GM13977 (cell line): ENCODE measurements at regions not wholly inside any gene's neighbourhood (a gene's known extent, or its start where the extent isn't known, plus 50 kb on each side); places are given as distances from the start of the nearest gene placed in this dataset.

Source experiments
- DNase-seq: peaks from one replicate; pipeline ENCODE4 v3.0.0; 2012; ENCODE audit warnings: low spot score
- in situ Hi-C: fragments of 300-500 bp; cut with MboI; formaldehyde crosslinking; loops from one replicate; pipeline ENCODE4 v1.12.0; 2022; ENCODE audit warnings: low sequenced_read_pairs, low pct_unique_long_range_greater_than_20kb, mixed read lengths, inconsistent platforms; ENCODE audit not compliant: unreplicated experiment
- TF ChIP-seq, protein P1 (sequence below): IDR thresholded peaks from 2 replicates; pipeline ENCODE4 v1.5.1; 2012; ENCODE audit warnings: mild to moderate bottlenecking, control low read depth; ENCODE audit not compliant: insufficient read depth; ENCODE audit errors: extremely low read depth, missing control alignments

DNA sequence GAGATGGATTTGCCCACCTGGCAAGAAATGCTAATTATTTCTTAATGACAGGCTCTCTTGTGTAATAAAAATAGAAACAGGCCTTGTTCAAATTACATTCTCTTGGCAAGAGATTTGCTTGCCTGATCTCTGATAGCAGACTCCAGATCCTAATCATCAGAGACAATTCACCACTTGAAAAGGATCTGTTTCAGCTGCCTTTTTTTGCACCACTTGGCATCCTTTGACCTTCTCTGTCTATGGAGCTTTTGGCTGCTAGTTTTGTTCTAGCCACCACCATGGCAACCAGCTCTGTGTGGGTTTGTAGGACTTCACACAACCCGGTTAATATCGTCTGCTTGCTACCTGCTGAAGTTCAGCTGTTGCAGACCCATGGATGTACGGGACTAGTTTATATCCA is 241.1 kb upstream of the TLL1 start:
- no peak for DNase-seq
- TF ChIP-seq, protein P1, sequence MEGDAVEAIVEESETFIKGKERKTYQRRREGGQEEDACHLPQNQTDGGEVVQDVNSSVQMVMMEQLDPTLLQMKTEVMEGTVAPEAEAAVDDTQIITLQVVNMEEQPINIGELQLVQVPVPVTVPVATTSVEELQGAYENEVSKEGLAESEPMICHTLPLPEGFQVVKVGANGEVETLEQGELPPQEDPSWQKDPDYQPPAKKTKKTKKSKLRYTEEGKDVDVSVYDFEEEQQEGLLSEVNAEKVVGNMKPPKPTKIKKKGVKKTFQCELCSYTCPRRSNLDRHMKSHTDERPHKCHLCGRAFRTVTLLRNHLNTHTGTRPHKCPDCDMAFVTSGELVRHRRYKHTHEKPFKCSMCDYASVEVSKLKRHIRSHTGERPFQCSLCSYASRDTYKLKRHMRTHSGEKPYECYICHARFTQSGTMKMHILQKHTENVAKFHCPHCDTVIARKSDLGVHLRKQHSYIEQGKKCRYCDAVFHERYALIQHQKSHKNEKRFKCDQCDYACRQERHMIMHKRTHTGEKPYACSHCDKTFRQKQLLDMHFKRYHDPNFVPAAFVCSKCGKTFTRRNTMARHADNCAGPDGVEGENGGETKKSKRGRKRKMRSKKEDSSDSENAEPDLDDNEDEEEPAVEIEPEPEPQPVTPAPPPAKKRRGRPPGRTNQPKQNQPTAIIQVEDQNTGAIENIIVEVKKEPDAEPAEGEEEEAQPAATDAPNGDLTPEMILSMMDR: no peak
- in situ Hi-C loops: no loop called here

DNA sequence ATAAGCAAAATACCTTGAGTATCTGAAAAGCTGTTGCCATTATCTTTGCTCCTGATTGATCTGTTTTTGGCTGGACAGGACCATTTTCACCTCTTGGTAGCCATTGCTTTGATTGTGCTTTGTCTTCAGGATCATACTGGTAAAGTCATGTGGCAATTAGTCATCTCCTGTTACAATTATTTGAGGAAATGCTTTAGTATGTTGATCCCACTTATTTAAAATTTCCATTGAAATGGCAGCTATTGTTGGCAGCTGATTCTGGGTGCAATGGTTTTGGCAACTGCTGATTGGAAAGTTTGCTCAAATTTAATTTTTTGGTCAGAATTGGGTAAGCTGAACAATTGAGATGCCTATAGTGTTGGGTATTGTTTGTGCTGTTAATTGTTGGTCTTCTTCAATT is 238.3 kb upstream of the TLL1 start:
- TF ChIP-seq, protein P1: no peak
- no peak for DNase-seq
- in situ Hi-C loops: no loop called here

DNA sequence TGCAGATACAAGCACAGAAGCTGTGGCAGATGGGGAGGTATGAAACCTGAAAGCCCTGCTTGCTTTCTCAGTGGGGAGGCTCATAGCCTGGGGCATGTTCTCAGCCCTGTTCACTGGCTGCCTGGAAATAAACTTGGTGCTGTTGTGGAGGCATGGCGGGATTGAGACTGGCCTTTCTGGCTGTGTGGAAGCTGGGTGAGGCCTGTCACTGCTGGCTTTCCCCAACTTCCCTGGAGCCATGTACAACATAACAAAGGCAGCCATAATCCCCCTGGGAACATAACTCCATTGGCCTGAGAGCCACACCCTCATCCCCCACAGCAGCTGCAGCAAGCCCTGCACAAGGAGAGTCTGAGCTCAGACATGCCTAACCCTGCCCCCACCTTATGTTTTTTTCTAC is 237.7 kb upstream of the TLL1 start:
- no peak for DNase-seq
- in situ Hi-C loops: no loop called here
- TF ChIP-seq, protein P1: no peak

DNA sequence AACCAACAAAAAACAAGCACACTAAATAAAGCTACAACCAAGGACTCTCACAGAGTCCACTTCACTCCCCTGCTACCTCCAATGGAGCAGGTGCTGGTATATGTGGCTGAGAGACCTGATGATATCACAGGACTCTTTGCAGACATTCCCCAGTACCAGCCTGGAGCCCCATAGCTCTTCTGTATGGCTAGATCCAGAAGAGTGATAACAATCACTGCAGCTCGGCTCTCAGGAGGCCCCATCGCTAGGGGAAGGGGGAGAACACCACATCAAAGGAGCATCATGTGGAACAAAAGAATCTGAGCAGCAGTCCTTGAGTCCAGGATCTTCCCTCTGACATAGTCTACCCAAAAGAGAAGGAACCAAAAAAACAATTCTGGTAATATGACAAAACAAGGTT is 237.1 kb upstream of the TLL1 start:
- DNase-seq: no peak
- TF ChIP-seq, protein P1: no peak
- in situ Hi-C loops: no loop called here

DNA sequence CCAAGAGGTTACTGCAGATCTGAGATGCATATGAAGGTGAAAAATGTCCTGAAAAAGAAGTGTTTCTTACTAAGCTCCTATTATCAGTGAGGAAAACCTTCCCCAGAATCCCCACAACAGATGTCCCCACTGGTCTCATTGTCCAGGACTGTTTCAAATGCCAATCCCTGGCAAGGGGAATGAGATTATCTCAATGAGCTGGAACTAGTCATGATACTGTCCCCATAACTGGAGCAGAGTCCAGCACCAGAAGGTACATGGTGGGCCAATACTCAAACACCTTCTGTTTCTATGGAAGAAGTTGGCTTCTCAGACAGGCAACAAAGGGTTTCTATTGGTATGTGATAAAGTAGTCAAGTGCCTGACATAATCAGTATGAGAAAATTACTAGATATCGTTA is 221.1 kb upstream of the TLL1 start:
- TF ChIP-seq, protein P1: no peak
- in situ Hi-C loops: no loop called here
- no peak for DNase-seq

DNA sequence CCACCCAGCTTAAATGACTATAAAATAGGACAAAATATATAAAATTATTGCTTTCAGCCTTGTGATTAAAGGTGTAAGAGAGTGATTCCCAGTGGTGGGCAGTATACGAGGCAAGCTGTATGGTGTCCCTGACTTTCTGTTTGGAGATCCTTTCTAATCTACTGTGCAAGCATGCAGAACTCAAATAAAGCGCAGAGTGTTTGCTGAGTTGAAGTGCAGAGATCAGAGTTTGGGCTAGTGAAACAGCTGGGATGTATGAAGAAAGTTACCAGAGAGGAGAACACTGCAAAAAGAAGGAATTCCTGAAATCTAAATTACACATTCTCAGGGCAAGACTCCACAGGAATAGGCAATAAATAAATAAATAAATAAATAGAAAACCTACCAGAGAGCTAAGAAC is 218.5 kb upstream of the TLL1 start:
- in situ Hi-C loops: no loop called here
- no peak for DNase-seq
- TF ChIP-seq, protein P1: no peak

DNA sequence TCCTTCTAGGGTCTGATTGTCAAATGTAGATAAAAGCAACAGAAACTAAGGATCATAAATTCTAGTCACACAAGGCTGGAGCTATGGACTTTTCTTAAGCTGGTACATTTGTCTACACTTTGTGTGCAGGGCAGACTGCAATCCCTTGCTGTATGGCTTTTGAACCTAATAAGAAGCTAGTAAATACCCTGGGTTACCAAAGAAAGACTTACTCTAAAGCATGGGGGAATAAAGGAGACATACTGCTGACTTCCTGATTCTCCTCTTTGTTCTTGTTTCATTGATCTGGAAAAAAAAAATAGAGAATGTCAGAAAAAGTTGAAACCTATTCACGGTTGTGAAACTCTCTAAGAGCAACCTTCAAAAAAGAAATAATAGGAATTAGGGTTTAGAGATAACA is 216.6 kb upstream of the TLL1 start:
- TF ChIP-seq, protein P1: no peak
- in situ Hi-C loops: no loop called here
- no peak for DNase-seq
